ENCODE measurements at regions not wholly inside any gene's neighbourhood (a gene's known extent, or its start where the extent isn't known, plus 50 kb on each side); places are given as distances from the start of the nearest gene placed in this dataset.

GRCh38 chr18:75502286-75502685 is 74.8 kb upstream of the SMIM21 start:
- no peak overlapping the region for H3K4me3 Mint-ChIP-seq (ENCODE audit: unreplicated experiment)
- no peaks in the 10 kb centered on the region for H3K27me3 Mint-ChIP-seq (ENCODE audit: insufficient read depth, unreplicated experiment)
- TF ChIP-seq CTCF (IDR thresholded peaks at IDR 0.05; ENCODE audit: unreplicated experiment) = no peak
- no peak overlapping the region for H3K27ac Mint-ChIP-seq (ENCODE audit: low read depth, unreplicated experiment)
- peaks cover 5% of the 10 kb centered on the region for H3K4me1 Mint-ChIP-seq (ENCODE audit: insufficient read depth, unreplicated experiment)
- intact Hi-C loops (cut with micrococcal nuclease) = no loop called here
- POLR2A ChIA-PET = no interaction called here
- no TSS peak for BruUV-seq (replicated peaks)
- H3K36me3 Mint-ChIP-seq (ENCODE audit: insufficient read depth, unreplicated experiment) = no peaks in the 10 kb centered on the region
- H3K9me3 Mint-ChIP-seq (ENCODE audit: unreplicated experiment) = no peaks in the 10 kb centered on the region
- no peak for DNase-seq (ENCODE audit: unreplicated experiment)
- CTCF ChIA-PET = interaction anchor here (0.8 to 0.9 kb wide), 2 partner anchors 27 to 754 kb away, joined by 3 to 4 read pairs; no protein-coding TSS in a partner anchor

- Mint-ChIP-seq H3K4me3 (ENCODE audit: unreplicated experiment) (no peak overlapping the region), H3K4me1 (ENCODE audit: insufficient read depth, unreplicated experiment) (no peaks in the 10 kb centered on the region), H3K27ac (ENCODE audit: low read depth, unreplicated experiment) (no peak overlapping the region), H3K36me3 (ENCODE audit: insufficient read depth, unreplicated experiment) (no peaks in the 10 kb centered on the region), H3K27me3 (ENCODE audit: insufficient read depth, unreplicated experiment) (no peaks in the 10 kb centered on the region), H3K9me3 (ENCODE audit: unreplicated experiment) (no peaks in the 10 kb centered on the region)
- POLR2A ChIA-PET = interaction anchor here (0.5 to 0.9 kb wide), 2 partner anchors 8 to 128 kb away, joined by 3 read pairs; no protein-coding TSS in a partner anchor
- DNase-seq (ENCODE audit: unreplicated experiment) = no peak
- CTCF ChIA-PET = interaction anchor here (0.6 to 0.7 kb wide), 4 partner anchors 28 to 261 kb away, joined by 3 to 4 read pairs (median 3); no protein-coding TSS in a partner anchor
- no peak for TF ChIP-seq CTCF (IDR thresholded peaks at IDR 0.05; ENCODE audit: unreplicated experiment)
- no TSS peak for BruUV-seq (replicated peaks)
- intact Hi-C loops (cut with micrococcal nuclease) = no loop called here
Measured at GRCh38 chr18:75500545-75500944, 73.0 kb upstream of the SMIM21 start.

GRCh38 chr18:75497576-75498235 is 70.2 kb upstream of the SMIM21 start:
- peaks cover 7% of the 10 kb centered on the region for H3K36me3 Mint-ChIP-seq (ENCODE audit: insufficient read depth, unreplicated experiment)
- peaks cover 6% of the 10 kb centered on the region for H3K4me1 Mint-ChIP-seq (ENCODE audit: insufficient read depth, unreplicated experiment)

GRCh38 chr18:75496151-75496550 is 68.6 kb upstream of the SMIM21 start:
- POLR2A ChIA-PET = no interaction called here
- H3K9me3 Mint-ChIP-seq (ENCODE audit: unreplicated experiment) = no peaks in the 10 kb centered on the region
- intact Hi-C loops (cut with micrococcal nuclease) = no loop called here
- H3K27ac Mint-ChIP-seq (ENCODE audit: low read depth, unreplicated experiment) = no peak overlapping the region
- CTCF ChIA-PET = interaction anchor here (0.6 to 1.4 kb wide), 4 partner anchors 11 to 499 kb away, joined by 3 to 4 read pairs (median 3); no protein-coding TSS in a partner anchor
- BruUV-seq (replicated peaks) = no TSS peak
- H3K36me3 Mint-ChIP-seq (ENCODE audit: insufficient read depth, unreplicated experiment) = peaks cover 7% of the 10 kb centered on the region
- no peaks in the 10 kb centered on the region for H3K27me3 Mint-ChIP-seq (ENCODE audit: insufficient read depth, unreplicated experiment)
- peaks cover 8% of the 10 kb centered on the region for H3K4me1 Mint-ChIP-seq (ENCODE audit: insufficient read depth, unreplicated experiment)
- no peak overlapping the region for H3K4me3 Mint-ChIP-seq (ENCODE audit: unreplicated experiment)
- DNase-seq (ENCODE audit: unreplicated experiment) = no peak
- TF ChIP-seq CTCF (IDR thresholded peaks at IDR 0.05; ENCODE audit: unreplicated experiment) = no peak

More at GRCh38 chr18:75497576-75498235, 70.2 kb upstream of the SMIM21 start:
- BruUV-seq (replicated peaks) = no TSS peak
- H3K27ac Mint-ChIP-seq (ENCODE audit: low read depth, unreplicated experiment) = no peak overlapping the region
- DNase-seq (ENCODE audit: unreplicated experiment) = no peak
- intact Hi-C loops (cut with micrococcal nuclease) = no loop called here
- no peaks in the 10 kb centered on the region for H3K27me3 Mint-ChIP-seq (ENCODE audit: insufficient read depth, unreplicated experiment)
- CTCF ChIA-PET = interaction anchor here (0.6 kb wide), 1 partner anchor 22 kb away, joined by 5 read pairs; no protein-coding TSS in a partner anchor
- H3K9me3 Mint-ChIP-seq (ENCODE audit: unreplicated experiment) = no peaks in the 10 kb centered on the region
- no peak overlapping the region for H3K4me3 Mint-ChIP-seq (ENCODE audit: unreplicated experiment)
- POLR2A ChIA-PET = no interaction called here
- TF ChIP-seq CTCF (IDR thresholded peaks at IDR 0.05; ENCODE audit: unreplicated experiment) = no peak

Data from MCF 10A (cell line).